Muscle layer of colon (tissue), 2 donors: ENCODE measurements at regions not wholly inside any gene's neighbourhood (a gene's known extent, or its start where the extent isn't known, plus 50 kb on each side); places are given as distances from the start of the nearest gene placed in this dataset.

Source experiments
- H3K27ac ChIP-seq: one replicate; pipeline ENCODE4 v1.7.0; 2013; ENCODE audit warnings: low read depth, mild to moderate bottlenecking, low read length, moderate library complexity
- H3K27me3 ChIP-seq, 2 donors: one replicate each; pipeline ENCODE4 v1.7.0; 2013; ENCODE audit warnings: low read length in 2 of 2, mild to moderate bottlenecking in 2 of 2; ENCODE audit not compliant: insufficient read depth in 2 of 2, control insufficient read depth in 1 of 2
- H3K36me3 ChIP-seq: one replicate; pipeline ENCODE4 v1.7.0; 2013; ENCODE audit warnings: mild to moderate bottlenecking, low read length; ENCODE audit not compliant: insufficient read depth
- H3K4me1 ChIP-seq: one replicate; pipeline ENCODE4 v1.7.0; 2013; ENCODE audit warnings: mild to moderate bottlenecking, low read length; ENCODE audit not compliant: insufficient read depth
- H3K4me3 ChIP-seq, 2 donors: one replicate each; pipeline ENCODE4 v1.7.0; 2013; ENCODE audit warnings: low read length in 2 of 2, low read depth in 1 of 2, mild to moderate bottlenecking in 1 of 2, moderate library complexity in 1 of 2
- H3K9ac ChIP-seq: one replicate; pipeline ENCODE4 v1.7.0; 2013; ENCODE audit warnings: low read length
- H3K9me3 ChIP-seq: one replicate; pipeline ENCODE4 v1.7.0; 2013; ENCODE audit warnings: mild to moderate bottlenecking, low read length
- donor health status: abdominal sarcoma.
- donor health status: Adenocarcinoma of cecum.

DNA sequence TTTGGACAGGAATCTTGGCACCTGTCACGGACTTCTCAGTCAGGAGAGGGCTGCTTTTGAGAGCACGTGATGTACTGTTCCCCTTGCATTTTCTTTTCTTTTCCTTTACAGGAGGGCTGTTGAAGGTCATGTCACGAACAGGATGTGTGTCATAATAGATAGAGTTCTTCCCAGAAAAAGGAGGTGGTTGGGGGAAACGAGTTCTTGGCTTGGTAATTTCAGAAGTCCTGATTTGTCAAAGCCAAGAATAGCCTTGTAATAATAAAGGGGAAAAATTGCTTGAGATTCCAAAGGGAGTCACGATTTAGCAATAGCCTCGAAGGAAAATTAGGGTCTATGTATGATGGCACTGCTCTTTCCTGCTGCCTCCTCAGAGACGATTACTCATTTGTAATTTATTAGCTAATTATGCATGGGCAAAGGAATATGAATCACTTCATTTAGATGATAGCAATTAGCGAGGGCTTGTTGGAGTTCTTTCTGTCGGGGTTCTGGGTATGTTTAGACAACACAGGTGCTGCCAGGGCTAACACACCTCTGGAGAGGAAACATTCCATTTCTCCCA lies 277.7 kb upstream of the N4BP1 start:
- Histone ChIP-seq H3K27me3 (peaks cover 0 to 4% of the 10 kb centered on the region in 2 donors), H3K9me3 (no peaks in the 10 kb centered on the region), H3K4me1 (no peaks in the 10 kb centered on the region), H3K9ac (no peak overlapping the region), H3K4me3 (no peak overlapping the region), H3K36me3 (no peaks in the 10 kb centered on the region), H3K27ac (no peak overlapping the region)

DNA sequence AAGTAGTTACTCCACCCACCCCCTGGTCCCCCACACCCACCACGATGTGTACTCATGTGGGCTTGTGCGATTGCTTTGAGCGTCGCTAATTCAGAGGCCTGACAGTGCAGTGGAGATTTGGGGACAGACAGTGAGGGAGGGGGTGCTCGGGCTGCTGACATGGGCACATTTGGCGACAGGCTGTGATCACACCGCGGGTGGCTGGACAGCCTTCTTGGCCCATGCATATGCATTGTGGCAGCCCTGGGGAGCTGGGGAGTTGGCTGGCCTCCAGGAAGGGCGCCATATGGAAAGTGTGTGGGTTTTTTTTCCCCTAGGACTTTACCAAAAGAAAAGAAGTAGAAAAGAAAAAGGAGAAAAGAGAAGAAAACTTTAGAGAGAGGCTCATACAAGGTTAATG lies 275.5 kb upstream of the N4BP1 start:
- H3K4me1 ChIP-seq = no peaks in the 10 kb centered on the region
- no peak overlapping the region for H3K27ac ChIP-seq
- peaks cover 0 to 4% of the 10 kb centered on the region in 2 donors for H3K27me3 ChIP-seq
- H3K9me3 ChIP-seq = no peaks in the 10 kb centered on the region
- no peaks in the 10 kb centered on the region for H3K36me3 ChIP-seq
- H3K9ac ChIP-seq = no peak overlapping the region
- H3K4me3 ChIP-seq = no peak overlapping the region

DNA sequence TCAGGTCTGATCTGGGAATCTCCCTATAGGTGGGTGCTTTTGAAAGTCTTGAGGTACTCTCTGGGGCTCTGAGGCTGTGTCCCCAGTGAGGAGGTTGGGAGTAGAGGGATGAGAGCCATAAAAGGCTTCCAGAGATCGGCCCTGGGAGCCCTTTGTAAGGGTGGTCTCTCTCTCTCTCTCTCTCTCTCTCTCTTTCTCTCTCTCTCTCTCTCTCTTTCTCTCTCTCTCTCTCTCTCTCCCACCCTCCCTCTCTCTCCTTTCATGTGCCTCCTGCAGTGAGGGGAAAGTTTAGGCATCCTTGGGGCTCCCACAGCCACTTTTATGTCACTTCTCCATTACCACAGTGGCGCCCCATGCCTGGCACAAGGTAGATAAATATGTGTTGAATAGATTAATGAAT lies 271.3 kb upstream of the N4BP1 start:
- no peaks in the 10 kb centered on the region for H3K36me3 ChIP-seq
- no peak overlapping the region for H3K9ac ChIP-seq
- no peak overlapping the region for H3K27ac ChIP-seq
- peaks cover 9% of the 10 kb centered on the region for H3K4me1 ChIP-seq
- H3K4me3 ChIP-seq = no peak overlapping the region
- no peaks in the 10 kb centered on the region for H3K9me3 ChIP-seq
- no peaks in the 10 kb centered on the region for H3K27me3 ChIP-seq

DNA sequence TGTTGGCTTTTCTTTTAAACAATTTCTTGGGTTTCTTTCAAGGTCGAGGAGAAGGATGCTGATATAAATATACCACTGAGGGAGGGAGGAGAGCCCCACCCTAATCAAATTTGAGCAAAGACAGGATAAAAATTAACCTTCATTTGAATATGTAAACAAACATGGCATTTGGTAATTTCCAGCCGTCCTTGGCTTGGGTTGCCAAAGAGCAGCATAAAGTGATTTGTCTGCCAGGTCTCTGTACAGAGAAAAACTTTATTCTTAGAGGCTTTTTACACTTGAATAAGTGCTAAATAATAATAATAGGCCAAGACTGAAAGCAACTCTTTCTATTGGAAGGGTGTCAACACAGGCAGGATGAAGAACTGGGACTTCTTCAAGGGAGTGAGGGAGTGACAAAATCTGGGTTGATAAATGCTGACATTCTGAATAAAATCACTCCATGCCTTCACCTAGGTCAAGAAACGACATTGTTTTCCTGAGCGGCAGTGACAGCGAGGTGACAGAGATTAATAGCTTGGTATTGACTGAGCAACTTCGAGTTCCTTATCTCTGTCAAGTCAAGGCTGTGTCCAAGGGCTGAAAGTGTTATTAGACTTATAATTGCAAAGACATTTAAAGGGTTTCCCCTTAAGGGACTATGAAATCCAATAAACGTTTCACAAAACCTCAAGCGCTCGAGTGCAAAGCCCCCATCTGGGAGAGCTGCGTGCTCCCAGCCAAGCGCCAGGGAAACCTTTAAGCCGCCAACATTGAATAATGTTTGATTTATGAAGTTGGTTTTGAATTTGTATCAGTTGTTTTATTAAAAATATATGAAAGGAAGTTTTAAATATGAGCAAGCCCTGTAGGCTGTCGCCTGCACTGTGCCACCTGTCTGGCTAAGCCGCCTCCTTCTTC lies 269.5 kb upstream of the N4BP1 start:
- H3K27me3 ChIP-seq = no peaks in the 10 kb centered on the region
- no peak overlapping the region for H3K27ac ChIP-seq
- H3K36me3 ChIP-seq = no peaks in the 10 kb centered on the region
- no peak overlapping the region for H3K9ac ChIP-seq
- peaks cover 9% of the 10 kb centered on the region for H3K4me1 ChIP-seq
- H3K4me3 ChIP-seq = no peak overlapping the region
- no peaks in the 10 kb centered on the region for H3K9me3 ChIP-seq

- H3K36me3 ChIP-seq = no peaks in the 10 kb centered on the region
- H3K4me3 ChIP-seq = no peak overlapping the region
- peaks cover 9% of the 10 kb centered on the region for H3K4me1 ChIP-seq
- H3K27ac ChIP-seq = no peak overlapping the region
- no peak overlapping the region for H3K9ac ChIP-seq
- no peaks in the 10 kb centered on the region for H3K9me3 ChIP-seq
- no peaks in the 10 kb centered on the region for H3K27me3 ChIP-seq
Measured at GRCh38 chr16:48877946-48878345, 268.0 kb upstream of the N4BP1 start.

GRCh38 chr16:48870141-48870540 lies 260.2 kb upstream of the N4BP1 start:
- Histone ChIP-seq H3K4me3 (no peak overlapping the region), H3K9ac (no peak overlapping the region), H3K27ac (no peak overlapping the region), H3K27me3 (no peaks in the 10 kb centered on the region), H3K36me3 (no peaks in the 10 kb centered on the region), H3K4me1 (no peaks in the 10 kb centered on the region), H3K9me3 (no peaks in the 10 kb centered on the region)

- Histone ChIP-seq H3K9ac (no peak overlapping the region), H3K27ac (no peak overlapping the region), H3K4me3 (no peak overlapping the region), H3K9me3 (no peaks in the 10 kb centered on the region), H3K4me1 (no peaks in the 10 kb centered on the region), H3K36me3 (no peaks in the 10 kb centered on the region), H3K27me3 (no peaks in the 10 kb centered on the region)
Measured at GRCh38 chr16:48865520-48865919, 255.5 kb upstream of the N4BP1 start.

- H3K27ac ChIP-seq = no peak overlapping the region
- H3K4me3 ChIP-seq = no peak overlapping the region
- no peaks in the 10 kb centered on the region for H3K9me3 ChIP-seq
- no peaks in the 10 kb centered on the region for H3K36me3 ChIP-seq
- H3K27me3 ChIP-seq = no peaks in the 10 kb centered on the region
- no peak overlapping the region for H3K9ac ChIP-seq
- H3K4me1 ChIP-seq = no peaks in the 10 kb centered on the region
Measured at GRCh38 chr16:48864055-48864454, 254.1 kb upstream of the N4BP1 start.

DNA sequence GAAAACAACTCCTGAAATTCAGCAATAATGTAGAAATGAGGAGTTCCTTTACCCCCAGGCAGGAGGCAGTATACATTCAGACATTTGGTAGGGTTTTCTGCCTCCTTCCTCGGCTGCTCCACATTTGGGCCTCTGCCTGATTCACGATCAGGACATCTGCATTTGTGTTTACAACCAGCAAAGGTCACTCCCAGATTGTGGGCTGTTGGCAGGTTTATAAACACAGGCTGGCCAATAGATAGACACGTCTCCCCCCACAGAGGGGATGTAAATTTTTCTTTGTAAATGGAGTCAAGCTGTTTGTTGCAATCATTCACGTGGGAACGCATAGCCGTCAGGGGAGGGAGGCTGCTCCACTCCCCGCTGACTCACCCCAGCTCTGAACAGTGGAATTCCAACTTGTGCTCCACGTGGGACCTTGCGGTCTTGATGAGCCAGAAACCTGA lies 252.1 kb upstream of the N4BP1 start:
- no peaks in the 10 kb centered on the region for H3K27me3 ChIP-seq
- no peaks in the 10 kb centered on the region for H3K36me3 ChIP-seq
- no peak overlapping the region for H3K9ac ChIP-seq
- no peak overlapping the region for H3K4me3 ChIP-seq
- H3K9me3 ChIP-seq = no peaks in the 10 kb centered on the region
- no peaks in the 10 kb centered on the region for H3K4me1 ChIP-seq
- H3K27ac ChIP-seq = no peak overlapping the region

- no peaks in the 10 kb centered on the region for H3K27me3 ChIP-seq
- no peak overlapping the region for H3K4me3 ChIP-seq
- H3K36me3 ChIP-seq = no peaks in the 10 kb centered on the region
- H3K27ac ChIP-seq = no peak overlapping the region
- H3K9me3 ChIP-seq = no peaks in the 10 kb centered on the region
- H3K4me1 ChIP-seq = no peaks in the 10 kb centered on the region
- no peak overlapping the region for H3K9ac ChIP-seq
Measured at GRCh38 chr16:48860341-48860740, 250.4 kb upstream of the N4BP1 start.

- H3K27ac ChIP-seq = no peak overlapping the region
- H3K4me1 ChIP-seq = no peaks in the 10 kb centered on the region
- H3K9me3 ChIP-seq = no peaks in the 10 kb centered on the region
- H3K9ac ChIP-seq = no peak overlapping the region
- H3K4me3 ChIP-seq = no peak overlapping the region
- H3K36me3 ChIP-seq = no peaks in the 10 kb centered on the region
- no peaks in the 10 kb centered on the region for H3K27me3 ChIP-seq
Measured at GRCh38 chr16:48852951-48853350, 243.0 kb upstream of the N4BP1 start.

GRCh38 chr16:48852458-48852857 lies 242.5 kb upstream of the N4BP1 start:
- Histone ChIP-seq H3K27ac (no peak overlapping the region), H3K4me1 (no peaks in the 10 kb centered on the region), H3K4me3 (no peak overlapping the region), H3K9me3 (no peaks in the 10 kb centered on the region), H3K27me3 (no peaks in the 10 kb centered on the region), H3K36me3 (no peaks in the 10 kb centered on the region), H3K9ac (no peak overlapping the region)
